ENCODE measurements at regions not wholly inside any gene's neighbourhood (a gene's known extent, or its start where the extent isn't known, plus 50 kb on each side); places are given as distances from the start of the nearest gene placed in this dataset.

- no TSS peak for BruUV-seq (replicated peaks)
- in situ Hi-C loops (cut with HindIII; ENCODE audit: low pct_unique_long_range_greater_than_20kb, low sequenced_read_pairs) = no loop called here
Observed at GRCh38 chr11:112534208-112534607, 273.5 kb upstream of the PLET1 start.

GRCh38 chr11:112537026-112537425, 276.4 kb upstream of the PLET1 start:
- Histone ChIP-seq H3K4me1 (ENCODE audit: control insufficient read depth, insufficient read depth, low read length) (no peaks in the 10 kb centered on the region), H3K27ac (ENCODE audit: low read length) (no peak overlapping the region), H3K27me3 (ENCODE audit: control insufficient read depth, insufficient read depth, low read length) (0 out of 2 replicates have a peak, but pooled peaks cover 2% of the 10 kb centered on the region), H3K36me3 (ENCODE audit: control insufficient read depth, insufficient read depth, low read length) (no peaks in the 10 kb centered on the region), H3K4me3 (ENCODE audit: low read depth in 2 of 2, low read length in 2 of 2) (no peak overlapping the region), H3K9me3 (ENCODE audit: control insufficient read depth, insufficient read depth, low read depth, low read length) (no peaks in the 10 kb centered on the region)
- CTCF ChIA-PET = no interaction called here
- intact Hi-C loops (cut with micrococcal nuclease; ENCODE audit: unreplicated experiment) (no loop called here), in situ Hi-C loops (cut with HindIII; ENCODE audit: low pct_unique_long_range_greater_than_20kb, low sequenced_read_pairs) (no loop called here)
- no peak for DNase-seq (ENCODE audit: low read depth, low spot score)
- no peak for TF ChIP-seq POLR2AphosphoS5 (IDR thresholded peaks at IDR 0.05; ENCODE audit: low read depth, low read length)
- no TSS peak for BruUV-seq (replicated peaks)
- POLR2A ChIA-PET = no interaction called here
- ATAC-seq = no peak

More at GRCh38 chr11:112534208-112534607, 273.5 kb upstream of the PLET1 start:
- H3K9me3 ChIP-seq (ENCODE audit: control insufficient read depth, insufficient read depth, low read depth, low read length) = no peaks in the 10 kb centered on the region
- CTCF ChIA-PET = no interaction called here
- H3K27ac ChIP-seq (ENCODE audit: low read length) = no peak overlapping the region
- 0 out of 2 replicates have a peak, but pooled peaks cover 2% of the 10 kb centered on the region for H3K27me3 ChIP-seq (ENCODE audit: control insufficient read depth, insufficient read depth, low read length)
- H3K4me1 ChIP-seq (ENCODE audit: control insufficient read depth, insufficient read depth, low read length) = no peaks in the 10 kb centered on the region
- POLR2A ChIA-PET = no interaction called here
- no peaks in the 10 kb centered on the region for H3K36me3 ChIP-seq (ENCODE audit: control insufficient read depth, insufficient read depth, low read length)
- intact Hi-C loops (cut with micrococcal nuclease; ENCODE audit: unreplicated experiment) = no loop called here
- TF ChIP-seq, protein P1, sequence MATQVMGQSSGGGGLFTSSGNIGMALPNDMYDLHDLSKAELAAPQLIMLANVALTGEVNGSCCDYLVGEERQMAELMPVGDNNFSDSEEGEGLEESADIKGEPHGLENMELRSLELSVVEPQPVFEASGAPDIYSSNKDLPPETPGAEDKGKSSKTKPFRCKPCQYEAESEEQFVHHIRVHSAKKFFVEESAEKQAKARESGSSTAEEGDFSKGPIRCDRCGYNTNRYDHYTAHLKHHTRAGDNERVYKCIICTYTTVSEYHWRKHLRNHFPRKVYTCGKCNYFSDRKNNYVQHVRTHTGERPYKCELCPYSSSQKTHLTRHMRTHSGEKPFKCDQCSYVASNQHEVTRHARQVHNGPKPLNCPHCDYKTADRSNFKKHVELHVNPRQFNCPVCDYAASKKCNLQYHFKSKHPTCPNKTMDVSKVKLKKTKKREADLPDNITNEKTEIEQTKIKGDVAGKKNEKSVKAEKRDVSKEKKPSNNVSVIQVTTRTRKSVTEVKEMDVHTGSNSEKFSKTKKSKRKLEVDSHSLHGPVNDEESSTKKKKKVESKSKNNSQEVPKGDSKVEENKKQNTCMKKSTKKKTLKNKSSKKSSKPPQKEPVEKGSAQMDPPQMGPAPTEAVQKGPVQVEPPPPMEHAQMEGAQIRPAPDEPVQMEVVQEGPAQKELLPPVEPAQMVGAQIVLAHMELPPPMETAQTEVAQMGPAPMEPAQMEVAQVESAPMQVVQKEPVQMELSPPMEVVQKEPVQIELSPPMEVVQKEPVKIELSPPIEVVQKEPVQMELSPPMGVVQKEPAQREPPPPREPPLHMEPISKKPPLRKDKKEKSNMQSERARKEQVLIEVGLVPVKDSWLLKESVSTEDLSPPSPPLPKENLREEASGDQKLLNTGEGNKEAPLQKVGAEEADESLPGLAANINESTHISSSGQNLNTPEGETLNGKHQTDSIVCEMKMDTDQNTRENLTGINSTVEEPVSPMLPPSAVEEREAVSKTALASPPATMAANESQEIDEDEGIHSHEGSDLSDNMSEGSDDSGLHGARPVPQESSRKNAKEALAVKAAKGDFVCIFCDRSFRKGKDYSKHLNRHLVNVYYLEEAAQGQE (IDR thresholded peaks at IDR 0.05; ENCODE audit: insufficient read depth in 1 of 2, low read depth in 2 of 2, low read length in 1 of 2) = no peak
- TF ChIP-seq SIN3A (IDR thresholded peaks at IDR 0.05; ENCODE audit: borderline replicate concordance, insufficient read depth, low read depth, low read length) (no peak), TCF7L2 (IDR thresholded peaks at IDR 0.05; ENCODE audit: low read depth, low read length) (no peak), POLR2AphosphoS5 (IDR thresholded peaks at IDR 0.05; ENCODE audit: low read depth, low read length) (no peak)
- TF ChIP-seq, protein P2, sequence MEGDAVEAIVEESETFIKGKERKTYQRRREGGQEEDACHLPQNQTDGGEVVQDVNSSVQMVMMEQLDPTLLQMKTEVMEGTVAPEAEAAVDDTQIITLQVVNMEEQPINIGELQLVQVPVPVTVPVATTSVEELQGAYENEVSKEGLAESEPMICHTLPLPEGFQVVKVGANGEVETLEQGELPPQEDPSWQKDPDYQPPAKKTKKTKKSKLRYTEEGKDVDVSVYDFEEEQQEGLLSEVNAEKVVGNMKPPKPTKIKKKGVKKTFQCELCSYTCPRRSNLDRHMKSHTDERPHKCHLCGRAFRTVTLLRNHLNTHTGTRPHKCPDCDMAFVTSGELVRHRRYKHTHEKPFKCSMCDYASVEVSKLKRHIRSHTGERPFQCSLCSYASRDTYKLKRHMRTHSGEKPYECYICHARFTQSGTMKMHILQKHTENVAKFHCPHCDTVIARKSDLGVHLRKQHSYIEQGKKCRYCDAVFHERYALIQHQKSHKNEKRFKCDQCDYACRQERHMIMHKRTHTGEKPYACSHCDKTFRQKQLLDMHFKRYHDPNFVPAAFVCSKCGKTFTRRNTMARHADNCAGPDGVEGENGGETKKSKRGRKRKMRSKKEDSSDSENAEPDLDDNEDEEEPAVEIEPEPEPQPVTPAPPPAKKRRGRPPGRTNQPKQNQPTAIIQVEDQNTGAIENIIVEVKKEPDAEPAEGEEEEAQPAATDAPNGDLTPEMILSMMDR (IDR thresholded peaks at IDR 0.05) = no peak
- ATAC-seq (no peak), DNase-seq (ENCODE audit: low read depth, low spot score) (no peak)
- H3K4me3 ChIP-seq (ENCODE audit: low read depth in 2 of 2, low read length in 2 of 2) = no peak overlapping the region

GRCh38 chr11:112537846-112538330, 277.2 kb upstream of the PLET1 start:
- DNase-seq (ENCODE audit: low read depth, low spot score) (no peak), ATAC-seq (no peak)
- H3K36me3 ChIP-seq (ENCODE audit: control insufficient read depth, insufficient read depth, low read length) = no peaks in the 10 kb centered on the region
- no peak overlapping the region for H3K27ac ChIP-seq (ENCODE audit: low read length)
- in situ Hi-C loops (cut with HindIII; ENCODE audit: low pct_unique_long_range_greater_than_20kb, low sequenced_read_pairs) (no loop called here), intact Hi-C loops (cut with micrococcal nuclease; ENCODE audit: unreplicated experiment) (no loop called here)
- no TSS peak for BruUV-seq (replicated peaks)
- ChIA-PET CTCF (no interaction called here), POLR2A (no interaction called here)
- no peaks in the 10 kb centered on the region for H3K9me3 ChIP-seq (ENCODE audit: control insufficient read depth, insufficient read depth, low read depth, low read length)
- 0 out of 2 replicates have a peak, but pooled peaks cover 2% of the 10 kb centered on the region for H3K27me3 ChIP-seq (ENCODE audit: control insufficient read depth, insufficient read depth, low read length)
- no peaks in the 10 kb centered on the region for H3K4me1 ChIP-seq (ENCODE audit: control insufficient read depth, insufficient read depth, low read length)
- TF ChIP-seq POLR2AphosphoS5 (IDR thresholded peaks at IDR 0.05; ENCODE audit: low read depth, low read length) = no peak
- TF ChIP-seq, protein P2 (IDR thresholded peaks at IDR 0.05) = no peak
- TF ChIP-seq, protein P1 (IDR thresholded peaks at IDR 0.05; ENCODE audit: insufficient read depth in 1 of 2, low read depth in 2 of 2, low read length in 1 of 2) = no peak
- TF ChIP-seq SIN3A (IDR thresholded peaks at IDR 0.05; ENCODE audit: borderline replicate concordance, insufficient read depth, low read depth, low read length) = no peak
- no peak for TF ChIP-seq TCF7L2 (IDR thresholded peaks at IDR 0.05; ENCODE audit: low read depth, low read length)
- H3K4me3 ChIP-seq (ENCODE audit: low read depth in 2 of 2, low read length in 2 of 2) = no peak overlapping the region
